SK-N-SH (cell line): ENCODE measurements at regions not wholly inside any gene's neighbourhood (a gene's known extent, or its start where the extent isn't known, plus 50 kb on each side); places are given as distances from the start of the nearest gene placed in this dataset.

Experiments
- CHD2 ChIP-seq: fragments of 150-350 bp; IDR thresholded peaks from 2 replicates; pipeline ENCODE4 v1.6.1; 2018; ENCODE audit warnings: low read length; ENCODE audit not compliant: partially characterized antibody
- RAD21 ChIP-seq: IDR thresholded peaks from 2 replicates; pipeline ENCODE4 v1.6.1; 2012; ENCODE audit warnings: mild to moderate bottlenecking, low read length
- RCOR1 ChIP-seq: fragments of 150-350 bp; IDR thresholded peaks from 2 replicates; pipeline ENCODE4 v1.6.1; 2017; ENCODE audit warnings: antibody characterized with exemption, low read length
- TCF12 ChIP-seq: IDR thresholded peaks from 2 replicates; pipeline ENCODE4 v1.4.0; 2012
- TF ChIP-seq, protein P1 (sequence below): fragments of 200-600 bp; sonication (generic); IDR thresholded peaks from 2 replicates; pipeline ENCODE4 v1.6.1; 2017; ENCODE audit warnings: antibody characterized with exemption, mild to moderate bottlenecking, moderate library complexity

DNA sequence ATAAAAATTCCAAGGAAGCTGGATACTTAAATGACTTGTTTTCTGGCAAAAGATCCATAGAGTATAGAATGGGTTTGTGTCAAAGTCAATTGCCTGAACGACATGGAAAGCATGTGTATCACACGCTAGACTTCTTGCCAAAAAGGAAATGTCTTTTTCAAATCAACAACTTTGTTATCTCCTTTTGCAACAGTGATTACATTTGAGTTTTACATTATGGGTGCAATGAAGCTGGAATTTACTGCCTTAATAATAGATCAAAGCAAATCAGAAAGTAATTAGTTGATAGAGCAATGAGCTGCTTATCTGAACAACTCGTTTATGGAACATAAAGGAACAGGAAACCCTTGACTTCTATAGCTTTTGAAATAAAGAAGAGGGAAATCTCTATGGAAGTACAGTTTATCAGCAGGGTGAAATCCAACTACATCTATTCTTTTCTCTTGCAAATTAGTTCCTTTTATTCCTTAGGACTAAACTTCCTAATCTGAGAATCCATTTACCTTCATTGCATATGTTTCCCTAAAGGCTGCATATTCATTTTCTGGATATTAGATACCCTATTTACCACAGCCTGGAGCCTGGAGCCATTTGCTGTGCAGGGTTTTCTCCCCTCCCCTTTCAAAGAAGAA, 415.1 kb upstream of the NECTIN3 start:
- no peak for TF ChIP-seq RCOR1
- TF ChIP-seq, protein P1, sequence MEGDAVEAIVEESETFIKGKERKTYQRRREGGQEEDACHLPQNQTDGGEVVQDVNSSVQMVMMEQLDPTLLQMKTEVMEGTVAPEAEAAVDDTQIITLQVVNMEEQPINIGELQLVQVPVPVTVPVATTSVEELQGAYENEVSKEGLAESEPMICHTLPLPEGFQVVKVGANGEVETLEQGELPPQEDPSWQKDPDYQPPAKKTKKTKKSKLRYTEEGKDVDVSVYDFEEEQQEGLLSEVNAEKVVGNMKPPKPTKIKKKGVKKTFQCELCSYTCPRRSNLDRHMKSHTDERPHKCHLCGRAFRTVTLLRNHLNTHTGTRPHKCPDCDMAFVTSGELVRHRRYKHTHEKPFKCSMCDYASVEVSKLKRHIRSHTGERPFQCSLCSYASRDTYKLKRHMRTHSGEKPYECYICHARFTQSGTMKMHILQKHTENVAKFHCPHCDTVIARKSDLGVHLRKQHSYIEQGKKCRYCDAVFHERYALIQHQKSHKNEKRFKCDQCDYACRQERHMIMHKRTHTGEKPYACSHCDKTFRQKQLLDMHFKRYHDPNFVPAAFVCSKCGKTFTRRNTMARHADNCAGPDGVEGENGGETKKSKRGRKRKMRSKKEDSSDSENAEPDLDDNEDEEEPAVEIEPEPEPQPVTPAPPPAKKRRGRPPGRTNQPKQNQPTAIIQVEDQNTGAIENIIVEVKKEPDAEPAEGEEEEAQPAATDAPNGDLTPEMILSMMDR, result no peak
- TF ChIP-seq TCF12, result no peak
- TF ChIP-seq CHD2, result no peak
- TF ChIP-seq RAD21, result no peak
